Activated CD8-positive, alpha-beta memory T cell treated with anti-CD3 and anti-CD28 coated beads, Interleukin-2, amount 50 U/mL, for 1 hour (primary cell): ENCODE measurements at regions not wholly inside any gene's neighbourhood (a gene's known extent, or its start where the extent isn't known, plus 50 kb on each side); places are given as distances from the start of the nearest gene placed in this dataset.

Experiments used
- DNase-seq: peaks from one replicate; pipeline ENCODE4 v3.0.0-alpha.2; 2020; ENCODE audit errors: extremely low read depth

DNA sequence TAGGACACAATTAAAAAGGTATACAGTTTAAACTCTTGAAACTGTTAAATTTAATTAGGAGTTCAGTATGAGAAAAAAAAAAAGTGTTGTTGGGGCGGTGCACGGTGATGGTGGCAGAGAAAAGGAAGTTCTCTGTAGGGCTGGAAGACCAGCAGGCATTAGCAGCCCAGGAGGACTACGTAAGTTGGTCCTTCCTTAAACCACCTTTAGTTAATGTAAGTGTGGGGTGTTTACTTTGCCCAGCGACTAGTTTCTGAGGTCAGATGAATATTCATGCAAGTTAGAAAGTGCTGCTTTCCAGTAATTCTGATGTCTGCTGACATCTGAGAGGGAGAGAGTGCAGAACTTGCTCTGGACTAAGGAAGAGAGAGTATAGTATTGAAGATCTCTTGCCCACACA lies 54.9 kb downstream of the NKX2-1 start:
- no peak for DNase-seq

DNA sequence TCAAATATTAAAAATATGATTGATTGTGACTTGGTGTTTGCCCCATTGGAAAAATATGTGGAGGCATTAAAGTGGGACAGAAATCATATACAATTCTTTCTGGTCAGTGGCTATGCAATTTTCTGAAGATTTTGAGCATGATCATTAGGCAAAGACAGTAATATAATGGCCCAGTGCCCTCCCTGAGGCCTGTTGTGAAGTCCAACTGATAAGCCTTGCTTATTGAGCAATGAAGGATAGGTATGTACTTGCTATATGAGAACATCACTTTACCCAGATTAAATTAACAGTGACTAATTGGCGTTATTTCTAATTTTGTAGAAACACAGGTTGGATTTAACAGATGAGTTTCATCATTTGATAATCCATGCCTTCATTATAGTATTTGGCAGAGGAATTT lies 57.1 kb downstream of the NKX2-1 start:
- DNase-seq, result no peak

DNA sequence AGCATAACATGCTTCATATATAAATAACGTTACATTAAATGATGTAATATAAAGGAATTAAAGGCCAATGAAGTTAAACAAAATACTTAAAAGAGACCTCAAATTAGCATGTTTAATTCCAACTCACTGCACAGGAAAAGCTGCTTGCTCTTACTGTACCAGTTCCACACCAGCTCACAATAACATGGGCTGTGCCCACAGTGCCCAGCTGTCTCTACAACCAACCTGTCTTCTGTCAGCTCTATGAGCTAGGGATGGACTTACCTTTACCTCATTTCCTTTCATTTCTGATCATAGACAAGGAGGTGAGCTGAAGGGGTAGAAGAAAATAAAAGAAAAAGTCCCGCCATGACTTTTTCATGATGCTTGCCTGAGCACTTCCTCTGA lies 64.8 kb downstream of the NKX2-1 start:
- DNase-seq, result no peak

DNA sequence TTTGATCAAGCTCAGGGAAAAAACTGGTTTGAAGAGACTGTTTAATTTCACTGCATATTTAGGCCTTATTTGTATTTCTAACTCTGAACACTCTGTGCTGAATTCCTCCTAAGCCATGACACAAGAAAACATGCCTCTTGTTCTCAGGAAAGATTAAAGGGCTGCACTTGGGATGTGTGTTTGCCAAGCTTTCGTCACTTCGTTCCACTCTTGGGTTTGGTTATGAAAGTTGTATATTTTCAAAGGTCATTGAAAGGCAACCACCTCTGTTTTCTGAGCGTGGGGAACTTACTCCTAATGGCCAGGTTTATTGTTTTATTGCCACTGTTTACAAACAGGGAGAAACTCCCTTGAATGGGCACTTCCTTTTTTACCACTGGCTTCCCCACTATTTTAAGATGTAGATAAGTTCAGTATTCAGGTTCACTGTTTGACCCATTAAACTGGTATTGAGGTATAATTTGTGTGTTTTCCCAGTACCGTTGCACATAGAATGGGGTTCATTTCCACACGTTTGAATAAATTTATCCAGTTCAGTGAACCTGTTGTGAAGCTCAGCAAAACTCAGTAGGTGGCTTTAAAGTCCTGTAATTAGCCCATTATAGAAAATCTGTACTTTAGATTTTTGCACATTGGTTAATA lies 65.3 kb downstream of the NKX2-1 start:
- DNase-seq, result no peak

DNA sequence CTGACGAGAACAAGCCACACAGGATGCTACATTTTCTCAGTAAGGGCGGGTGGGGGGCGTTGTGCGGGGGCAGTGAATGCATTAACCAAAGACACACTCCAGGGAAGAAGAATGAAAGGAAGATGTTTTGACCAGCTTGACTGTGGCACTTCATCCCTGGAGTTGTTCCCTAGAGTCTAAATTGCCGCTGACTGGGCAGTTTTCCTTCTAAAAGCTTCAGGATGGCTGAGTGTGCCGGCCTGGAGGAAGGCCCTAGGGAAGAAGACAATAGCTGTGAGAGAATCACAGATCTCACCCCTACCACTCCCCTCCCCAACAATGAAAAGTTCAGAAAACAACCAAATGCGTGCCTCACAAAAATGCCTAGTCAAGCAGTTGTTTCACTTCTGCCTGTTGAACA lies 67.2 kb downstream of the NKX2-1 start:
- DNase-seq, result no peak

DNA sequence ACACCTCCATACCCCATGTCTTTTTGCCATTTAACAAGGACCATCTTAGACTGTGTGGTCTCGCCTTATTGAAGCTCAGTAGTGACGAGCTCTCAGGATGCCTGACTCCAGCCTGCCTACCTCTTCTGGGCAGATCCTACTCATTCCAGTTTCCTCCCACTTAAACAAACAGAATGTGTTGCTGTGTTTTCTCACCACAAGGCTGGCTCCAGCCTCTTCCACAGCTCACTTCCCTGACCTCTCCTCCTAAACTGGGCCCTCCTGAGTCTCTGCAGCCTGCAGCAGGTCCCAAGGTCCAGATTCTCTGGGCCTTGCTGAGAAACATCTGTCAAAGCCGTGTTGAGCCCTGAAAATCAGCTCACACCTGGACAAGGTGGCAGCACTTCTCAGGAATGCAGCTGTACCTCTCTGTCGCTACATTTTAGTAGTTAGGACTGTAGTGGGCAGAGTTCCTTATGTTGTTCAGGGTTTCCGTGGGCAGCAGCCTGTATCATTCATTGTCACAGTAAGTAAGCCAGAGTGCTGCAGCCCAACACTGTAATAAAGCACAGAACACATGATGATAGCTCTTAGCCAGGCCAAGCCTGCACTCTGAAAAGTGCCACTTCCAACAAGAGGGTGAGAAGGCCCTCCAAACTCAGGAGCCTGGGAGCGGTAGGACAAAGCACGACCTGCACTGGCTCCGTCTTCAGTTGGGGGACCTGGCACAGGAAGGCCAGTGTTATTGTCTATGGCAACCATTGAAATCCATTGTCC lies 68.5 kb downstream of the NKX2-1 start:
- DNase-seq, result no peak

DNA sequence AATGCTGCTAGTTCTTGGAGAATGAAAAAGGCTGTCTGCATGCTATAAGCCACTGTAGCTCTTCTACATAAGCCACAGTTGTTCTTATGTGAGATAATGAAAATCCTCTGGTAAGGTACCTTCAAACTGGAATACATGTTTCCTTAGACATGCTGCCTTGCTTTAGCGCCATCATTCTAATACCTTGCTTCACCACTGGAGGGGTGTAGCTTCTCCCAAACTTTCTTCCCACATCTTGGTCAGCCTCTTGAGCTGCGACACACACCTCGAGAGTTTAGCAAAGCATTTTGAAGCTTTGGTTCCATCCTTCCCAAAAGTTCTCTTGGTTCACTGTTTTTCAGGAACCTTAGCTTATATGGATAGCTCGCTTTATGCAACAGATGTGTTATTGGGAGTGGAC lies 69.5 kb downstream of the NKX2-1 start:
- DNase-seq, result no peak

DNA sequence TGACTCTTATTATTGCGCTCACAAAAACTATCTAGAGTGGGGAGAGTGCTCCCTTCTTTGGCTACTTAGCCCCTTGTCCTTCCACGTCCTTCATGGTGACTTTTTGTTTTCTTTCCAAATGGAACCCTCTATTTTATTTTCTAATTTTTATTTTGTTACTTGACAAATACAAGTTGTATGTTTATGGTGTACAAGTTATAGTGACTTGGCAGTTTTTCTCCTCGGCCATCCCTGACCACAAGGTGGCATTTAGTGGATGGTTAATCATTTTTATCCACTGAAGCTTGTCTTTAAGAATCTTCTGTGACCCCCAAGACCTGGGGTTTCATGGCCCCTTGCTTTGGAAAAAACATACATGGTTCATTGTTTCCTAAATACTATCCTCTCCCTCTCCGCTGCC lies 70.1 kb downstream of the NKX2-1 start:
- DNase-seq, result no peak

DNA sequence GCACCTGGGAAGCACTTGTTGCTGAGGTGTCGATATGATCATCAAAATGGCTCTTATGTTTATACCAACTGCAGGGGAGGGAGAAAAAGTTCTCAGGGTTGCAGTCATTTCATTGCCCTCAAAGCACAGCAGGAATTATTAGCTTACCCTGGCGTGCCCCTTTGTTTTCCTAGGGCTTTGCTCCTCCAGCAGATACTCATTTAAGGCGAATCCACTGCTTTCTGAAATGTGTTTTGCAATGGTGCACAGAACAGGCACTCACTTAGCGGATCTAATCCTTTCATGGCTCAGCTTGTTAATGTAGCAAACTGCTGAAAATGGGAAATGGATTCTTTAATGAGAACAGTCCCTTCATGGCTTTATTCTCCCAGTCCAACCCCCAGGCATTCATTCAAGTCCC lies 76.7 kb downstream of the NKX2-1 start:
- DNase-seq, result no peak

DNA sequence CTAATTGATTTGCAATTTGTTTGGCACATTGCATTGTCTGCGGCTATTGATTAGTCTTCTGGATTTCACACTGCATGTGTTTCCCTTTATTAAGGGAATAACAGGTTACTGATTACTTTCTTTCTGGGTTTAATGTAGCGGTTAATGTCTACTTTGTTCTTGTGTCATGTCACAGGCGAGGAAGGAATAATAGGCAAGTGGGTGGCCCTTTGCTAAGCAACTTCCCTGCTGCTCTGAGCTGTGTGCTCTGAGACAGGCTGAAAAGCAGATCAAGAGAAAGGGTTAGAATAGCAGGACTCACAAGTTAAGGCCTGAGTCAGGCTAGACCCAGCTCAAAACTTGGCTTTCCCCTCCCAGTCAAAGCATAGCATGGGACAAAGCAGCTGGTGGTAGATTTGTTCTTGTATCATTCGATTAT lies 77.2 kb downstream of the NKX2-1 start:
- DNase-seq, result no peak

DNA sequence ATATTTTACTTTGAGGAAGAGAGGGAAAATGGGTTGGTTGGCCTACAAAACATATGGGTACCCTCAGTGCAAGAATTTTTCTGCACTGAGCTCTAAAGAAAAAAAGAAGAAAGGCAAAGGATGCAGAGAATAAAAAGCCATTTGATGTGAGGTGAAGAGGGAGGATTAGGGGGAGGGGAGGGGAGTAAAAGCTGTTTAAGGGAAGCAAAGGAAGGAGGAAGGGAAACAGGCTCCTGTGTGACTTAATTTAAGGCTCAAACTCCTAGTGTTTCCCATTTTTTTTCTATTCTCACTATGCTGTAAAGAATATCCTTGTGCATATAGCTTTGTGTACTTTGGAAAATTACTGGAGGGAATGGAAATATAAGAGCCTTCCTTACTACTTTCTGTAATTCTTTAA lies 78.7 kb downstream of the NKX2-1 start:
- DNase-seq, result no peak

DNA sequence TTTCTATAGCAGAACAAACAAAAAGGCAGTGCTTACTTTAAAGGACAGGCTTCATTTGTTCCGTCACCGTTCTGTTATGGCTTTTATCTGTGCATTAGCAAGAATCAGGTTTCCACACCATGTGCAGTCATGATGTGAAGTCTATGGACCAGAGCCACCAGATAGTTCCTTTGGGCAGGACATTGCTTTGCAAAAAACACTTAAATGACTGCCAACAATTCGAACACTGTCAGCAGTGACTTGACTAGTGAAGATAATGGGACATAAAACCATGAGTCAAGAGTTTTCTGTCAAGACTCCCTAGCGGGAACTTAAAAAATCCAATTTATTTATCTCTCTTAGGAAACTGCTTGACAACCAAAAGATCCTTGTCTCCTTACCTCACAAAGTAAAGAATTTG lies 80.3 kb downstream of the NKX2-1 start:
- DNase-seq, result no peak

DNA sequence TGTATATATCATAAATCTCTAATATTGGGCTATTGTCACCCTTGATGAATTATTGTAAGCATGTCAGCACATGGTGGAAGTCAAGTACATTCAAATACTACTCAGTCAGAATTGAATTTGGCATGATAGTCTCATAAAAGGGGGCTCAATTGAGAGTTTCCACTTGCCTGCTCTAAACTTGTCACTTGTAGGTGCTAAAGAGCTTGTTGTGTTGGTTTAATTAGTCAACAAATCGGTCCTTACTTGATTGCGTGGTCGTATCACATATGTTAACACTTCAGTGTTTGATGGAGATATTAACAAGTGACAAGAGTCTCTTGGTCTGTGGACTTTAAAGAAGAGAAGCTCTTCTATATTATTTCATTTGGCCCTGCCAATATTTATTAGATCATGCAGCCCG lies 81.1 kb downstream of the NKX2-1 start:
- no peak for DNase-seq

DNA sequence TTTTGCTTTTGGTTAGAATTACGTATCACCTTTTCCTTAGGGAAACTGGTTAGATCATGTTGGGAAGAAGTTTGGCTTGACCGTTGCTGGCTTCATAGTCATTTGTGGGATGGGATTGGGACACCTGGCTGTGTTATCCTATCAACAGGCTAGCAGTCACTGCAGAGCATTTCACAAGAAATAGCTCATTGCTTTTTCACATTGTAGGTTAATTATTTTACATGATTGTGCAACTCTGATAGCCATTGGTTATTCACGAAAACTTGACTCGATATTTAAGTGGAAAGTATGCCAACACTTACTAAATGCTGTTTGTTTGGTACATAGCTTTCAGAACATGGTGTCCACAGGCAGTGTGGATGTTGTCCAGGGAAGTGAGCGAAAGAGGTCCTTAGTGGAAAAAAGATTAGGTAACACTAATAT lies 89.4 kb downstream of the NKX2-1 start:
- no peak for DNase-seq

DNA sequence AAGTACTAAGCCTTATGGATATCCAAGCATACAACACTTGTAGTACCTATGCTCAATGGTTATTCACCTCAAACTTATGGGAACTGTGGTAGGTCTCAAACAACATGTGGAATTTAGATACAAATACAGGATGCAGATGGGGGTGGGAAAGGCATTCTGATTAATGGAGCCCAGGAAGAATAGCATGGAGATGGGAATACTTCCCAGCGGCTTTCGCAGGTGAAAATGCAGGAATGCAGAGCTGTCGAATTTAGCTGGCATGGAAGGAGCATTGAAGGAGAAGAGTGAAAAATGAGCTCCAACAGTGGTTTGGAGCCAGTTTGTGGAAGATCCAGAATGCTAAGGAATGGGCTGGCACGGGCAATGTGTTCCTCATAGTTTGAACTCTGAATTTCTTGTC lies 89.9 kb downstream of the NKX2-1 start:
- no peak for DNase-seq

DNA sequence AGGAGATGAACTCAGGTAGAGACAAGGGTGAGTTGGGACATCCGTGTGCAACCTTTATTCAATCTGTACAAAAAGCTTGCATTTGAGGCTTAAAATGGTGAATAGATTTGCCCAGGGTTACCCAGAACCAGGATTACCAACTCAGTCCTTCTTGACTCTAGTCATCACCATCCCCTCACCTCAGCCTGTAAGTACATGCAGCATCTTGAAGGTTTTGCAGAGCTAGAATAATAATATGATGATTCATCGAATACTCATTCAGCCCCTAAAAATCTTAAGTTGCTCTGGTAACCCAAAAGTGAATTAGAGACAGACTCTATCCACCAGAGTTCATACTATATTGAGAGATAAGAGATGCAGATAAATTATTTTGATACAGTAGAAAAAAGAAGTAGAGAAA lies 90.3 kb downstream of the NKX2-1 start:
- DNase-seq, result no peak

DNA sequence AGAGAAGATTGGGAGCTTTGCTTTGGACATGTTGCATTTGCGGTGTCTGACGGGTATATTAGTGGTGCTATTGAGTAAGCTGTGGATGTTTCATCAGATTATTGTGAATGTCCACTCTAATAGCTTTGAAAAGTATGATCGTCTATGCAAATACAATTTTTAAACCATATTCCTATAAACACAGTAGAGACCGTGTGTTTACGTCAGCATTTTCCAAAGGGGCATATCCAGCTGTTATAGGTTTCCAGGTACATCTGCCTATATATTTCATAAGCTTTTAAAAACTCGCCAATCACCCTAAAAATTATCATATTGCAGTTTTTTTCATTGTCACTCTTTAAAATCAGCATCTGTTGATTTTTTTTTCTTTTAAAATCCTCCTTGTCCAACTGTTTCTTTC lies 91.7 kb downstream of the NKX2-1 start:
- DNase-seq, result no peak

DNA sequence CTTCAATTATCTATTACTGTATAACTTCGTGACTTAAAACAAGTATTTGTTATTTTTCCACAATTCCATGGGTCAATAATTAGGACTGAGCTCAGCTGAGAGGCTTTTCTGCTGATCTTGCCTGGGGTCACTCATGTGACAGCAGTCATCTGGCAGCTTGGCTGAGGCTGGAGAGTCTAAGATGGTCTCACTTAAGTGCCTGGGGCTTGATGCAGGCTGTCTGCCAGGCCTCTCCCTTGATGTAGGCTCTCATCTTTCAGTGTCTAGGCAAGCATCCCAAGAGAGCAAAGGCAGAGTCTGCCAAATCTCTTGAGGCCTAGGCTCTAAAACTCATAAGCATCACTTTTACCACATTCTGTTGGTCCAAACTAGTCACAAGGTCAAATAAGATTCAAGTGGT lies 93.2 kb downstream of the NKX2-1 start:
- no peak for DNase-seq

DNA sequence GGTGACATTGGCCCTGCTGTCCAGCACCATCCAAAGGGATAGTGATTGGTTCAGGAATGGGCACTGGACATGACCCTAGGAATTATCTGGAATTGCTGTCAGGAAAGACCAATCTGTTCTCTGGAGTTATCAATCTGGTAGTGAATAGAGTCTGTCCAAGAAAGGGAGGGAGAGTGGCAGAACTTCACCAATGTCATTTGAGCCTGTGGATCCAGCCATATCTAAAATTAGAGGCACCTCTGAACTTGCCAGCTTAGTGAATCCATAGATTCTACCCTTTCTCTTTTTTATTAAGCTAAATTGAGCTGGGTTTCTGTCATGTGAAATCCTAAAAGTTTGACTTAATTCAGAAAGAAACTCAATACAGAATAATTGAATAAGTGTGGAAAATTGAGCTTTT lies 93.9 kb downstream of the NKX2-1 start:
- DNase-seq, result no peak

DNA sequence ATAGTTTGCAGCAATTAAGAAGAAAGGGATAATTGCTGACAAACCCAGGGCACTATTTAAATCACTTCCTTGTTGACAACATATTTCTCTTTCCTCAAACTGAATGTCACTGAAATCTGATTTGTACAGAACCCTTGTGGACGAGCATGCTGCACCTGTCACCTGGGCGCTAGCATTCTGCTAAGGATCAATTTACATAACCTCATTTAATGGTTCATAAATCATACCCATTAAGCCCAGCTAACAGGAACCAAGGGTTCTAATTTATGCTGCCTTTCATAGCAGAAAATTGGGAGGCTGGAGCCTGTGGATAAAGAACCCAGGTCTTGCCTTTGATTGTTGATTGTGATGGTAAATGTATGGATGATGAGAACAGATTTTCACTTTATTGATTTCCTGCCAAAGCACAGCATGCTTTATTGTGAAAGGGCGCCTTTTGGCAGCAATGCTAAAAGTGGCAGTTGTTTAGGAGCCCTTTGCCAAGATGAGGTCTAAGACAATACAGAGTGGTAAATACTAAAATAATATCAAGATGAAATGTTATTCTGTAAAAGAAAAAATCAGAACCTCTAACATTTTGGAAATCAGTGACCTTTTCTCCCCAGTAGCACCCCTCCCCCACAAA lies 95.4 kb downstream of the NKX2-1 start:
- DNase-seq, result no peak

DNA sequence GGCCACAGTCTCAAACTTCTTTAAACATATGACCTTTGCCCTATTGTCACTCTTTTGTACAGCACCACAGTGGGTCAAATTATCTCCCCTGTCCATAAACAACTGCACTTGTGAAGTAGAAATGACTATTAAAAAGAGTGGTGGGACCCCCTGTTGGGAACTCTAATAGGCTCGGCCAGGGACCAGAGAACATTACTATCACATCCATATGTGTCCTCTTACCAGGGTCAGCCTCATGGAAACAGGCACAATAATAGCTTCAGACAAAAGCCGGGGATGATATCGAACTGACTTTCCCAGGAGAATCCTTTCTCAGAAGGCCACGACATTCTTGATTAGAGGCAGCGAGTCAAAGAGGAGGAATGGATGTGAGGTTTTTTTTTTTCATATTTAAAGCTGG lies 96.6 kb downstream of the NKX2-1 start:
- DNase-seq, result no peak

DNA sequence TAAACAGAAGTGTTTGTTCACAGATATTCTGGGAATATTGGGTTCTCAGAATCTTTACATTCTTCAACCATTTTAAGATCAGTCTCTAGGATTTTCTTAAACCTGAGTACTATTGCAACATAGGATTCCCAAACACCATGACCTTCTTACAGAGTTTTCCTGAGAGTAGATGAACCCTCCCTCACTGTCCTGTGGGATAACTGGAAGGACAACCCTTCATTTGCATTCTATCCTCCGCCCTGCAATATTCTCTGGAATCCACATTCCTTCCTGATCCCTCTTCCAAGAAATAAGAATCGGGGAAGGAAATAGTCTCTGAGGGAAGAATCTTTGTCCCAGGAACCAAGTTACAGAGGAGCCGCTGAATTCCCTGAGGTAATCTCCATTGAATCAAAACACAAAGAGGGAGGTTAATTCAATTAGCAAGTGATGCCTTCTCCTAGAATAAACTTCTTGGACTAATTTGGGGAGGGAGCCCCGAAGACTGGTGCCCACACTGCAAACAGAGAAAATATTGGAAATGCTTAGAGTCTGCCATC lies 99.8 kb upstream of the MBIP start:
- no peak for DNase-seq

DNA sequence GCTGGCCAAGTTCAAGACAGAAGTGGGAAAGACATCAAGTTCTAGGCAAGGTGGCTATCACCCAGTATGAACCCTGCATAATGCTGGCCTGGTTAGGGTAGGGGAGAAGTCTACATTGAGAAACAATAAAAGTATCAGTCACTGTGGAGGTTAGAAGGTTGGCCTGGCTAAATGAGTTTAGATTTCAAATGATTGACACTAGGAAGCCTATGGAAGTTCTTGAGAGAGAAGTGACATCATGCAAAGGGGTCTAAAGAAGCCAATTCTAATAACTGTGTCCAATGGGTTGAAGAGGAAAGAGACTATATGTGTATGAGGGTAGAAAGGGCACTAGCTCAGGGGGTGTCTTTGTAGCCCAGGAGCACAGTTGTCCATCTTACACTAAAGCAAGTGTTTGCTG lies 98.5 kb upstream of the MBIP start:
- DNase-seq, result no peak
